GM18867 (cell line): ENCODE measurements at regions not wholly inside any gene's neighbourhood (a gene's known extent, or its start where the extent isn't known, plus 50 kb on each side); places are given as distances from the start of the nearest gene placed in this dataset.
"Not testable (repeated sequence)": the region's sequence is repeated elsewhere in the genome, so short reads cannot be mapped to it uniquely, and the experiment has no call there.

Experiments used
- ATAC-seq: cut with Tn5 transposase; IDR thresholded peaks from one replicate; pipeline ENCODE4 v1.9.1; 2021; ENCODE audit warnings: mild to moderate bottlenecking, moderate library complexity; ENCODE audit not compliant: unreplicated experiment

GRCh38 chr12:125856366-125856765 lies 791.1 kb downstream of the AACS start:
- no peak for ATAC-seq

DNA sequence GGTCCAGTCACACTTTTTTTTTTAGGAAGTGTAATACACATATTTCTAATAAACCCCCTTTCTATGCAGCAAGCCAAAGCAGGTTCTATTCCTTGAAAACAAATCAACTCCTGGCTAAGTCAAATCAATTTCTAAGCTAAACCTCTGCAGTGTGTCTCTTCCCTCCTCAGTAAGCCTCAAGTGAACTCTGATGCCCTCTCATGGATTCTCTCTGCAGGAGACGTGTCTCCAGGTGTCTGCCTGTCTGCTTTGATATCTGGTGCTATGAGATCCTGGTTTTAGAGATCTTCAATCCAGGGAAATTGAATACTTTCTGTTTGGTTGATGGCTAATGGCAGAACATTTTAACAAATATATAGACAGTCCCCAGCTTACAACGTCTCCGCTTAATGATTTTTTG lies 791.7 kb downstream of the AACS start:
- no peak for ATAC-seq

- ATAC-seq, result no peak
Measured at GRCh38 chr12:125860672-125861288, 795.5 kb downstream of the AACS start.

GRCh38 chr12:125861299-125862281 lies 796.4 kb downstream of the AACS start:
- ATAC-seq, result no peak

GRCh38 chr12:125865236-125865635 lies 800.0 kb downstream of the AACS start:
- not testable (repeated sequence) for ATAC-seq

DNA sequence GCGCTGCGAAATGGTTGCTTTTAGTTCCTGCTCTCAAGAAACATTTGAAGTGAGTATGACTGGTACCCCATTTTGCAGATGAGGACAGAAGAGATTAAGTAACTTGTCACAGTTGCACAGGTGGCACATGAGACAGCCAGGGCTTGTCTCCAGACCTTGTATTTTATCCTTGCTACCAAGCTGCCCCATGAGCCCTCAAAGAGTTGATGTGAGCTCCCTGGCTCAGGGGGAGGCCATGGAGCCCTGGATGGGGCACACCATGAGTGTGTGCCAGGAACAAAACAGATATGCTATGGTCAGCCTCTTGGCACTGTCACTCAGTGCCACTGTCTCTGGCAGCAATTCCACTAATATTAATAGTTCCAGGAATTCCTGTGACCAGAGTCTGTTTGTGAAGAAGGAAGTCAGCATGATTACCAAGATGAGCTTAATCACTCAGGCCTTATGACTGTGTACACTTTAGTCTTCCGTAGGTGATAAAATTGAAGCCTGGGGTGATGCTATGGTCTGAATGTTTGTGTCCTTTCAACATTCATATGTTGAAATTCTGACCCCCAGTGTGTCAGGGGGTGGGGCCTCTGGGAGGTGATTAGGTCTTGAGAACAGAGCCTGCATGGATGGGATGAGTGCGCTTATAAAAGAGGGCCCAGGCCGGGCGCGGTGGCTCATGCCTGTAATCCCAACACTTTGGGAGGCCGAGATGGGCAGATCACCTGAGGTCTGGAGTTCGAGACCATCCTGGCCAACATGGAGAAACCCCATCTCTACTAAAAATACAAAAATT lies 806.8 kb downstream of the AACS start:
- no peak for ATAC-seq

DNA sequence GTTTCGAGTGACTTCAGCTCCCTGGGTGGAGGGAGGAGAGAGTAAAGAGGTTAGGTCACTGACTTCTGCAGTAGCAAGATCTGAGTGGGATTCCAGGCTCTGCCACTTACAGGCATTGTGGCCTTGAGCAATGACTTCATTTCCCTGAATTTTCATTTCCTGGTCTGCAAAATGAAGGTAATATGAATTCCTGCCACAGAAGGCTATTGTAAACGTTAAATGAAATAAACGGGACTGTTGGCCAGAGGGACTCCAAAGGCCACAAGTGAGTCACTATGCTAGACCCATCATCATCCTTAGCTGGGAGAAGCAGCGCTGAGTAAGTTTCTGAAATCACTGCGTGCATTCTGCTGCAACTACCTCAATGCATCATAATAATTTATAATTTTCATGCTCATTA lies 807.8 kb downstream of the AACS start:
- no peak for ATAC-seq

- no peak for ATAC-seq
Measured at GRCh38 chr12:125878483-125878882, 813.2 kb downstream of the AACS start.

- no peak for ATAC-seq
Measured at GRCh38 chr12:125882141-125882540, 816.9 kb downstream of the AACS start.

DNA sequence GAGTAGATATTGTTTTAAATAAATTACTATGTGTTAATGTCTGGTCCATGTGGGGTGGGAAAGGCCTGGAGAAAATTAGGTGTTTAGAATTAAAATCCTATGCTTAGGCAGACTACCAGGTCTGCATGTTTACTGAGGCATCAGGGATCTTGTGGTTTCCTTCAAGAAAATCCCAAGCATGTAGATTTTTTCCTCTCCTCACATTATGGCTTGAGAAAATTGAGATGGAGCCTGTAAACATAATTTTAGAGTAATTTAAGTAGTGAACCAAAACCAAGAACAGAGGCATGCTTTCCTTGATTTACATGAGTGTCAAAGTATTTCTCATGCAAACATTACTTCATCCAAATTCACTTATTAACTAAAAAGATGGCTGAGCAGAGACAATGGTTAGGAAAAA lies 823.7 kb downstream of the AACS start:
- no peak for ATAC-seq

GRCh38 chr12:125889742-125890141 lies 824.5 kb downstream of the AACS start:
- no peak for ATAC-seq

DNA sequence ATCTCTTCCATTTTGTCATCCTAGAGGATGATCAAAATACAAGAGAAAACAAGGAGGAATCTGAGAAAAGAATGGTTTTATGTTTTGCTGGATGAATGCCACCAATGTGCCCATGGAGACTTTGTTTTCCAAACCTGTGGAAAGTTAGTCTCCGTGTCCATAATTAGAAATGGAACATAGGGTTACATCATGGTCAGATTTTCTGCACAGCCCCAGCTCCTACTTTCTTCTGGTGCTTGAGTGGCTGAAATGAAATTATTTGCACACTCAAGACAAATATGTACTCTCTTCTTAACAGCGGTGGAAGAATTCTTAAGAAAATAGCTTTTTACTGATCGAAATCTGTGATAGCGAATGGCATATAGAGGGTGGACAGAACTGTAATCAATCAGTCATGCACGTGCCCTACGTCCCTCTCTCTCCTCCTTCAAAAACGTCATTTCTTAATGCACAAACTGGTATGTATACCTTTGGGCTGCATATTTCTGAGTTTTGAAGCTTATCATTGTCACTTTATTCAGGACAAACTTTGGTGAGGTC lies 825.2 kb downstream of the AACS start:
- no peak for ATAC-seq

- no peak for ATAC-seq
Measured at GRCh38 chr12:125890971-125891370, 825.7 kb downstream of the AACS start.

- ATAC-seq, result no peak
Measured at GRCh38 chr12:125892276-125892675, 827.0 kb downstream of the AACS start.

DNA sequence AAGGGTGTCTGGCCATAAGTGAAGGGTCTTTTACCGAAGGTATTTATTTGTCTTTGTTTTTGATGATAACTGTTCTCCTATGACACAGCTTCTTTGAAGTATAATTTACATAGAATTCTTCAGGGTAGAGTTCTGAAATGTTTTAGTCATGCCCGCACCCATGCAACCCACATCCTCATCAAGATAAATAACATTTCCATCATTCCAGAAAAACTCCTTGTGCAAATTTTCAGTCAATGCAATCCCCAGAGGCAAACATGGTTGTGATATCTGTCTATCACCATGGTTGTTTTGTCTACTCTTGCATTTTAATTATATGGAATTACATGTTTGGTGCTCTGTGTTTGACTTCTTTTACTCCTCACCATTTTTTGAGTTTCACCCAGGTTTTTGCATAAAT lies 837.8 kb downstream of the AACS start:
- no peak for ATAC-seq

- ATAC-seq, result no peak
Measured at GRCh38 chr12:125907351-125907750, 842.1 kb downstream of the AACS start.

DNA sequence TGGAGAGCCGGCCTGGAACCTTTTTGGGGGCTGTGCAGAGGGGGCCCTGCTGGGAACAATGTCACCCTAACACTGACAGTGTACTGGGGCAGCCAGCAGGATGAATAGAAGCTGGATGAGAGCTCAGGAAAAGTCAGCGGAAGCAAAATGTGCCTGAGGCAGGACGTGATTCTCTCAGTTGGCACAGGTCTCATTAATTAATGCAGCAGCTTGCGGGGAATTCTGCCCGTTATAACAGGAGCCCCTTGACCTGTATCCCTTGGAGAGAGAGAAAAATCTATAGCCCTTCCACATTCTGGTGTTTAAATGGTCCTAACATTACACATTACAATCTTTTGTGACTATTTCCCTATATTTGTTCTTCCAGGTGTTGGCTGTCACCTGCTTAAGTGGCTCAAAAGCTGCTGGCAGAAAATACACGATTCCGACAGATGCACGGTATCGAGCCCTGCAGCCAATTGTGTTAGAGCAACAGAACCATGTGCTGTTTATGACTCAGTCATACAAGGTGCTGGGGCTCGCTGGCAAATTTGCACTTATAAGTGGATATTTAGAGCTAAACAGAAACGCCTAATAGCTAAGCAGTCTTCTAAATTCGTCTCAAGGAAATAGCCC lies 854.7 kb downstream of the AACS start:
- ATAC-seq, result no peak

- no peak for ATAC-seq
Measured at GRCh38 chr12:125922330-125922729, 857.1 kb downstream of the AACS start.

- no peak for ATAC-seq
Measured at GRCh38 chr12:125936502-125936901, 871.3 kb downstream of the AACS start.

DNA sequence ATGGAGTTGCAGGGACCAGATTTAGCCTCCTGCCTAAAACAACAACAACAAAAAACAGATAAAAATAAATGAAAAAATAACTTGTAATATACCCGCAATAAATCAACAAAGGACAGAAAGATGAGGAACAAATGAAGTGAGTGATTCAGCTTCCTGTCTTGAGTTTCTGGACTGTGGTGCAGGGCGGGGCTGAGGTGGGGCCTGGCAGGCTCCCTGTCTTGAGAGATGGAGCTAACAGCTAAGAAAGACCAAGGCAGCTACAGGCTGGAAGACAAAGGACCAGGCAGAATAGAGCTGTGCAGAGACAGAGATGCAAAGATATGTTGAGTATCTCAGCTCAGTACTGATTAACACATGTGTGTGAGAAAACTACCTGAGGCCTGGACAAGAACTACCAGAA lies 879.2 kb downstream of the AACS start:
- ATAC-seq, result no peak

GRCh38 chr12:125949471-125949870 lies 884.2 kb downstream of the AACS start:
- ATAC-seq, result no peak
